Activated naive CD8-positive, alpha-beta T cell treated with anti-CD3 and anti-CD28 coated beads, Interleukin-2, amount 50 U/mL, for 16 hours (primary cell): ENCODE measurements at regions not wholly inside any gene's neighbourhood (a gene's known extent, or its start where the extent isn't known, plus 50 kb on each side); places are given as distances from the start of the nearest gene placed in this dataset.
"Not testable (repeated sequence)": the region's sequence is repeated elsewhere in the genome, so short reads cannot be mapped to it uniquely, and the experiment has no call there.

ENCODE experiments used
- DNase-seq: peaks from one replicate; pipeline ENCODE4 v3.0.0-alpha.2; 2020; ENCODE audit warnings: low read depth, low spot score

DNA sequence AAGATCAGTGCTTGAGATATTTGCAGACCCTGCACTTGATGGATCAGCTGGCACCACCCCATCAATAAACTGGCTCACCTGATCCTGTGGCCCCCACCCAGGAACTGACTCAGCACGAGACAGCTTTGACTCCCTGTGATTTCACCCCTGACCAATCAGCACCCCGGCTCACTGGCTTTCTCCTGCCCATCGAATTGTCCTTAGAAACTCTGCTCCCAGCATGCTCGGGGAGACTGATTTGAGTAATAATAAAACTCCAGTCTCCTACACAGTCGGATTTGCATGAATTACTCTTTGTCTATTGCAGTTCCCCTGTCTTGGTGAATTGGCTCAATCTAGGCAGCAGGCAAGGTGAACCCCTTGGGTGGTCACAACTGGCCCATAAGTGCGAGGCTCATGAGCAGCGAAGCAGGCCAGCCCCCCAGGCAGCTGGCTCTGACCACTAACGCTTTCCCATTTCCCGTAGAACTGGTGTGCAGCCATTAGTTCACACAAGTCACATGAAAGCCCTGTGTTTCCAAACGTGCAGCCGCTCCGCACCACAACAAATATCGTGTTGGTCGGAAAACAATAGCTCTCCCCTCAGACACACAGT lies 79.6 kb downstream of the RSPH3 start:
- DNase-seq, result no peak

DNA sequence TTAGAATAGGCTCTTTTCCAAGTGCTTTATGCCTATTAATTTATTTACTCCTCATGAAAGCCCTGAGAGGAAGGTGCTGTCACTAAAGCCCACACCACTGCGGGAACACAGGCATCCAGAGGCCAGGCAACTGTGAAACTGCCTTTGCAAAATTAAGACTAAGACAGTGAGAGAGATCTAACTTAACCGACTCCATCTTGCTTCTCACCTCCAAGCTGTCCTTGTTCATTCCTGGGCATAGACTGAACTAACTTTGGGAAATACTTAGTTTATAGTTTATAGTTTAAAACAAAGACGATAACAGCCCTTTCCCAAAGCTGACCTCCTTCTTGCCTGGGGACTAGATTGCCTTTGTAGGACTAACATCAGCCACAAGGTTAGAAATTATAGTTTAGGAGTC lies 80.1 kb downstream of the RSPH3 start:
- no peak for DNase-seq

DNA sequence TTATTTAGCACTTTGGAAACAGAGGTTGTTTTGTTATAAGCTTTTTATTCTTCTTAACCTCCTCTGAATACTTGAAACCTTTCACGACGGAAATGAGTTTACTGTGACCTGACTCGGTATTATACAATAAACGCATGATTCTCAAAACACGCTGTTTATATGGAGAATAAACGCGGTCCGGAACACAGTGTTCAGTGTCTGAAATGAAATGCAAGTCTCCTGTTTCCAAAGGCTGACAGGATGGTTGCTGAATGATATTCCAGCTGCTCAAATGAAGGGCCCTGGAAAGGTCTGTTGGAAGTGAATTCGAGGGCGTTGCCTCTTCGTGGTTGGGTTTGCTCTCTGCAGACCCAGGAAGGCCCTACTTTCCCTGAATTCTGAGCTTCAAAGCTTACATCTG lies 83.4 kb downstream of the RSPH3 start:
- no peak for DNase-seq

- no peak for DNase-seq
These were observed 85.1 kb downstream of the RSPH3 start for GRCh38 chr6:158914923-158915322.

- DNase-seq, result no peak
These were observed 86.4 kb downstream of the RSPH3 start for GRCh38 chr6:158913580-158913979.

DNA sequence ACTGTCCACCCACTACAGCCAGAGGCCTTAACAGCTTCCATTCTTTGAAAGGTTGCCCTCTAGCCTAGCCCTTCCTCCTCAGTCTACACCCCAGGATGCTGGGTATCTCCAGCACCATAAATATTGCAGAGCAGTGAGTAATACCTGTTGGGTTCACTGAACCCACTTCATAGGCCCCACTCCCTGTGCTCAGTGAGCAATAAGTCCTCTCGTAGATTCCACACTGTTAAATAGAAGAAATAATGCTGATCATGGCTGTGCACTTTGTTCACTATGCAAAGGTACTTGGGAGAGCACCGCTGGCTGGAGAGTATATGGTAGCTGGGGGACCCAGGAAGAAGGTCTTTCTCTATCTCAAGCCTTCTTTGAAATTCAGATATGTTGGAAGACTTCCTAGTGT lies 87.3 kb downstream of the RSPH3 start:
- DNase-seq, result no peak

- DNase-seq, result no peak
These were observed 88.1 kb downstream of the RSPH3 start for GRCh38 chr6:158911746-158912480.

- DNase-seq, result no peak
These were observed 89.2 kb downstream of the RSPH3 start for GRCh38 chr6:158910484-158911440.

DNA sequence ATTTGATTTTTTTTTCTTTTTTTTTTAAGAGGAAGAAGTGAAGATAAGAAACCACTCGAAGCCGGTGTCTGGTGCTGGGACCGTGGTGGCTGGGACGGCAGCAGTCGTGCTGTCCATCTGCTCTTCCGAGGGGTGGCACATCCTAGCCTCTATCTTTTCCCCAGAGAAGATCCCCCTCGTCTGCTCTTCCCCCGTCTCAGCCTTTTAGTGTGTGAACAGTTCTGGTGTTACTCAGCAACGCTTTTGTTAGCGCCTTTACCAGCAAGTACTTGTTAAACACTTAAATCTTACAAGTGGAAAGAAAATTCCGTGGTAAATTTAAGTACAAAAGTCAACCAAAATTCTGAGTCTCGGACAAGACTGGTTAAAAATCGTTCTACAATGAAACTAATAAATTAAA lies 90.1 kb downstream of the RSPH3 start:
- no peak for DNase-seq

GRCh38 chr6:158908606-158909005 lies 89.4 kb upstream of the EZR start:
- no peak for DNase-seq

- DNase-seq, result no peak
These were observed 88.8 kb upstream of the EZR start for GRCh38 chr6:158907931-158908330.

DNA sequence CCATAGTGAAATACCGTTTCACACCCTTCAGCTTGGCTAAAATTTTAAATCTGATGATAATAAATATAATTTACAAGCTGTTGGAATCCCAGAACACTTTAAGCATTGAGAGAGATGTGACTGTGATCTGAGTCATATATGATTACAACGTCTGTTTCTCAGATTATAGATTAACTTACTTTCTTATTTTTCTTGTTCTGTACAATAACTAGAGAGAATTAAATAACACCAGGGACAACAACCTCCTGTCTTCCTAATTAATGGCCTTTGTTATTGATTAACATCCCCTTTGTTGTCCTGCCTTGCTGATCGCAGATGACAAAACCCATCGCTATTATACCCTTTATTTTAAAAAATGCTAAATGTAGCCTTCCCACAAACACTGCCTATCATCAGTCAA lies 87.8 kb upstream of the EZR start:
- DNase-seq, result no peak

- DNase-seq, result no peak
These were observed 86.1 kb upstream of the EZR start for GRCh38 chr6:158905277-158905676.

DNA sequence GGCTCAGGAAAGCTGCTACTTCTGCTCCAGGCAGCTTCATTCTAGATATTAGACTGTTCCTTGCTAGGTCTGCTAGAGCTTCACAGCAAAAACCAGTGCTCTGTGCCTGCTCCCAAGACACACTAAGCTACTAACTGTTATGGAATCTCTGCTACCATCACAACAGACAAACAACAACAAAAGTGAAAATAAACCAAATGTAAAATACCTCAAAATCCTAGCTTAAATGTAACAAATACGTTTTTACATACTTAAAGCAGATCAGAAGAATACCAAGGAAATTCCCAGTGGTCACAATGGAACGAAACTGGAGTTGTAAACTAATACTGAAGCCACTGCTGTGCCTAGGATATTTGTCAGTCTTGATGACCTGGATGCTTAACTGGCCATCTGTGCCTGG lies 84.6 kb upstream of the EZR start:
- DNase-seq, result no peak

DNA sequence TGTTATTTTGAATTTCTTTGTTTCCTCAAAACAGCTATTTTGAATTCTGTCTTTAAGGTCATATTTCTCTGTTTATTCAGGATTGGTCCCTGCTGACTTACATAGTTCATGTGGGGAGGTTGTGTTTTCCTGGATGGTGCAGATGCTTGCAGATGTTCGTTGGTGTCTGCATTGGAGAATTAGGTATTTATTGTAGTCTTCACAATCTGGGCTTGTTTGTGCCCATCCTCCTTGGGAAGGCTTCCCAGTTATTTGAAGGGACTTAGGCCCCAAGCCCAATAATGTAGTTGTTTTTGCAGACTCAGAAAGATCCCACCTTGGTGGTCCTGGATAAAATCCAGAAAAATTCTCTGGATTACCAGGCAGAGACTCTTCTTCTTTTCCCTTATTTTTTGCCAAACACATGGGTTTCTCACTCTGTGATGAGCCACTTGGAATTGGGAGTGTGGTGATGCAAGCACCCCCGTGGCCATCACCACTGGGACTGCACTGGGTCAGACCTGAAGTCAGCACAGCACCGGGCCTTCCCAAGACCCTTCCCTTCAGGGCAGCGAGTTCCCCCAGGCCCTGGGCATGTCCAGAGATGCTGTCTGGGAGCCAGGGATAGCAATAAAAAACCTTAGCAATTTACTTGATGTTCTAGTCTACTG lies 81.6 kb upstream of the EZR start:
- DNase-seq, result no peak

GRCh38 chr6:158897236-158897635 lies 78.1 kb upstream of the EZR start:
- DNase-seq, result no peak

DNA sequence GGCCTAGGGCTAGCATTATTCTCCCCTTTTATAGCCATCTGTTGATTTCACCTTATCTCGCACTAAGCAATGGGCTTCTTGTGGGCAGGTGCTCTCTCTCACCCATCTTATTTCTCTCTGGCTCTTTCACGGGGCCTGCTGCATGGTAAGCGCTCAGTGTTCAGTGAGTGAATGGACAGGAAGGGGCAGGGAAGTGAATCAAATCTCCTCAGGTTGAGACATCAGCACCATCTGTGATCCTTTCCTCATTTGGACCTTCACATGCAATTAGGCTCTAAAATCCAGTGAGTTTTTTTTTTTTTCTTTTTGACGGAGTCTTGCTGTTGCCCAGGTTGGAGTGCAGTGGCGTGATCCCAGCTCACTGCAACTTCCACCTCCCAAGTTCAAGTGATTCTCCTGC lies 76.5 kb upstream of the EZR start:
- no peak for DNase-seq

DNA sequence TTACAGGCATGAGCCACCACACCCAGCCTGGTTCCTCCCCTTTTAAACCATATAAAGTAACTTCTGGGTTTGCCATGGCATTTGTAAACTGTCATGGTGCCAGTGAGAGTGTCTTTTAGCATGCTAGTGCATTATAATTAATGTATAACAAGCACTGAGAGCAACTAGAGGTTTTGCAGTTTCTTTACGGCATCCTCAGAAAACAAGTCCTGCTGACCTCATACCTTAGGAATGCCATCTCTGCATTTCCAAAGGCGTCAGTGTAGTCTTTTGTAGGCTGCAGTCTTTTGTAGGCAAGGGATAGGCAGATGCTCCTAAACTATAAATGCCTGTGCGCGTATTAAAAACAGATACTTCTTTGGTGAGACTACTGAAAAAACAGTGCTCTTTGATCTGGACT lies 75.0 kb upstream of the EZR start:
- DNase-seq, result no peak

- DNase-seq, result no peak
These were observed 73.1 kb upstream of the EZR start for GRCh38 chr6:158892266-158892665.

DNA sequence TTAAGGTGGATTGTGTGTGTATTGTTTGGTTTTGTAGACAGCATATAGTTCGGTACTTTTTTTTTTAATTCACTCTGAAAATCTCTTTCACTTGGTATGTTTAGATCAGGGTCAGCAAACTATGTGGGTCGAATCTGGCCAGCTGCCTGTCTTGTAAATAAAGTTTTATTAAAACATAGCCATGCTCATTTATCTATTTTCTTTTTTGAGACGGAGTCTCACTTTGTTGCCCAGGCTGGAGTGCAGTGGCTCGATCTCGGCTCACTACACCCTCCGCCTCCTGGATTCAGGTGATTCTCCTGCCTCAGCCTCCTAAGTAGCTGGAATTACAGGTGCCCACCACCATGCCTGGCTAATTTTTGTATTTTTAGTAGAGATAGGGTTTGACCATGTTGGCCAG lies 72.4 kb upstream of the EZR start:
- not testable (repeated sequence) for DNase-seq

DNA sequence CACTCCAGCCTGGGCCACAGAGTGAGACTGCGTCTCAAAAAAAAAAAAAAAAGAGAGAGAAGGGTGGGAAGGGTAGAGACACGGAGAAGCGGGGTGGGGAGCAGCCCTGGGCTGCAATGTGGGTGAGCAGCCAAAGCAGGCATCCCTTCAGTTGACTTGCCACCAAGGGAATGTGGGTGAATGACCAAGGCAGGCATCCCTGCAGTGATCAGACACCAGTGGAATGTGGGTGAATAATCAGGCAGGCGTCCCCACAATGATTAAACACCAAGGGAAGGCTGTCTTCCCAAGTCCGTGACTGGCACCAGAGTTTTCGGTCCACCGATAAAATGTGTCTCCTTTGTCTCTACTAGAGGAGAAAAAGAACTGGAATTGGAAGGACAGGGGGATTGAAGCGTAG lies 69.0 kb upstream of the EZR start:
- DNase-seq, result not testable (repeated sequence)

GRCh38 chr6:158886346-158886977 lies 67.3 kb upstream of the EZR start:
- not testable (repeated sequence) for DNase-seq
